Hematopoietic multipotent progenitor cell treated with erythropoietin and hydrocortisone succinate and interleukin-3 and kit ligand, for 15 days (in vitro differentiated cells): ENCODE measurements at regions not wholly inside any gene's neighbourhood (a gene's known extent, or its start where the extent isn't known, plus 50 kb on each side); places are given as distances from the start of the nearest gene placed in this dataset.
"Not testable (repeated sequence)": the region's sequence is repeated elsewhere in the genome, so short reads cannot be mapped to it uniquely, and the experiment has no call there.

ENCODE experiments used
- DNase-seq: peaks from one replicate; pipeline ENCODE4 v3.0.0-alpha.2; 2015; ENCODE audit warnings: low spot score

- DNase-seq: no peak
Observed at GRCh38 chr5:30368064-30368463, 825.4 kb upstream of the CDH6 start.

GRCh38 chr5:30365031-30365430 is 828.5 kb upstream of the CDH6 start:
- DNase-seq: not testable (repeated sequence)

GRCh38 chr5:30357371-30357770 is 836.1 kb upstream of the CDH6 start:
- no peak for DNase-seq

GRCh38 chr5:30355675-30356074 is 837.8 kb upstream of the CDH6 start:
- DNase-seq: no peak

GRCh38 chr5:30347858-30348257 is 845.6 kb upstream of the CDH6 start:
- no peak for DNase-seq

- DNase-seq: not testable (repeated sequence)
Observed at GRCh38 chr5:30345539-30346345, 847.7 kb upstream of the CDH6 start.

GRCh38 chr5:30343707-30344106 is 849.8 kb upstream of the CDH6 start:
- DNase-seq: no peak

GRCh38 chr5:30341466-30341865 is 852.0 kb upstream of the CDH6 start:
- no peak for DNase-seq

- DNase-seq: no peak
Observed at GRCh38 chr5:30337084-30337573, 856.4 kb upstream of the CDH6 start.

GRCh38 chr5:30331534-30331933 is 862.0 kb upstream of the CDH6 start:
- no peak for DNase-seq

GRCh38 chr5:30325795-30326194 is 867.7 kb upstream of the CDH6 start:
- DNase-seq: no peak

GRCh38 chr5:30324083-30324482 is 869.4 kb upstream of the CDH6 start:
- DNase-seq: no peak

GRCh38 chr5:30287890-30288289 is 905.6 kb upstream of the CDH6 start:
- no peak for DNase-seq

GRCh38 chr5:30279237-30279636 is 914.2 kb upstream of the CDH6 start:
- DNase-seq: no peak

- no peak for DNase-seq
Observed at GRCh38 chr5:30267026-30267425, 926.5 kb upstream of the CDH6 start.

GRCh38 chr5:30239331-30240022 is 954.0 kb upstream of the CDH6 start:
- DNase-seq: no peak

GRCh38 chr5:30237189-30237588 is 956.3 kb upstream of the CDH6 start:
- DNase-seq: no peak

GRCh38 chr5:30209755-30210154 is 983.7 kb upstream of the CDH6 start:
- no peak for DNase-seq

- no peak for DNase-seq
Observed at GRCh38 chr5:30197662-30198061, 995.8 kb upstream of the CDH6 start.

GRCh38 chr5:30195036-30195435 is 998.5 kb upstream of the CDH6 start:
- no peak for DNase-seq

GRCh38 chr5:30194595-30194994 is 998.9 kb upstream of the CDH6 start:
- DNase-seq: no peak

- no peak for DNase-seq
Observed at GRCh38 chr5:30183795-30184194, 1009.7 kb upstream of the CDH6 start.

GRCh38 chr5:30156156-30156555 is 1037.3 kb upstream of the CDH6 start:
- DNase-seq: no peak
